ENCODE measurements at regions not wholly inside any gene's neighbourhood (a gene's known extent, or its start where the extent isn't known, plus 50 kb on each side); places are given as distances from the start of the nearest gene placed in this dataset.

GRCh38 chr10:3509355-3509754, 275.7 kb downstream of the KLF6 start:
- BruUV-seq (replicated peaks) = no TSS peak
- dilution Hi-C loops (cut with MboI; ENCODE audit: extremely low pct_ligation_motif_present, low sequenced_read_pairs) = no loop called here
- CTCF ChIA-PET = no interaction called here
- POLR2A ChIA-PET = no interaction called here
- DNase-seq (ENCODE audit: low read depth, low spot score) (no peak), FAIRE-seq (no peak)
- H3K36me3 ChIP-seq (ENCODE audit: control insufficient read depth in 2 of 2, extremely low read depth in 1 of 2, insufficient read depth in 2 of 2, low read length in 2 of 2) = no peaks in the 10 kb centered on the region
- no peaks in the 10 kb centered on the region for H3K9me3 ChIP-seq (replicated peaks; ENCODE audit: control insufficient read depth, insufficient read depth, low read length)
- no peak overlapping the region for H2AFZ ChIP-seq (ENCODE audit: low read depth, low read length)
- no peak overlapping the region for H3K4me2 ChIP-seq (ENCODE audit: insufficient read depth, low read length)
- H3K27me3 ChIP-seq (ENCODE audit: control insufficient read depth in 2 of 2, insufficient read depth in 2 of 2, low read length in 2 of 2) = no peaks in the 10 kb centered on the region
- intact Hi-C loops (cut with micrococcal nuclease) = no loop called here
- no peaks in the 10 kb centered on the region for H3K79me2 ChIP-seq (ENCODE audit: control insufficient read depth, insufficient read depth, low read length)
- no peaks in the 10 kb centered on the region for H4K20me1 ChIP-seq (replicated peaks; ENCODE audit: control insufficient read depth, extremely low read depth, insufficient read depth, low read length)
- TF ChIP-seq CTCF (IDR thresholded peaks at IDR 0.05; ENCODE audit: extremely low read depth in 1 of 2, insufficient read depth in 1 of 2, low read depth in 1 of 2, low read length in 2 of 2) (no peak), GATA2 (IDR thresholded peaks at IDR 0.05; ENCODE audit: insufficient read depth, insufficient read length, low read depth, low read length) (no peak), FOS (IDR thresholded peaks at IDR 0.05; ENCODE audit: borderline replicate concordance, insufficient read depth, low read length) (no peak), POLR2A (IDR thresholded peaks at IDR 0.05; ENCODE audit: low read depth, low read length) (no peak), MAX (IDR thresholded peaks at IDR 0.05; ENCODE audit: insufficient read depth, insufficient read length) (no peak)
- H3K9ac ChIP-seq (replicated peaks; ENCODE audit: extremely low read depth, insufficient read depth, low read length) = no peak overlapping the region
- no peak overlapping the region for H3K4me3 ChIP-seq (replicated peaks in 1 of 3; ENCODE audit: insufficient read depth in 1 of 3, low read depth in 1 of 3, low read length in 3 of 3)
- no peaks in the 10 kb centered on the region for H3K4me1 ChIP-seq (ENCODE audit: control insufficient read depth, extremely low read depth, insufficient read depth, low read length)
- H3K27ac ChIP-seq (ENCODE audit: insufficient read depth, low read depth, low read length) = no peak overlapping the region
- no peaks in the 10 kb centered on the region for H3K9me1 ChIP-seq (replicated peaks; ENCODE audit: control insufficient read depth, extremely low read depth, insufficient read depth, low read length)

- H3K79me2 ChIP-seq (ENCODE audit: control insufficient read depth, insufficient read depth, low read length) = no peaks in the 10 kb centered on the region
- no peak overlapping the region for H2AFZ ChIP-seq (ENCODE audit: low read depth, low read length)
- TF ChIP-seq JUN (IDR thresholded peaks at IDR 0.05; ENCODE audit: borderline replicate concordance, insufficient read depth, insufficient read length, low read depth) (no peak), CTCF (IDR thresholded peaks at IDR 0.05; ENCODE audit: extremely low read depth in 1 of 2, insufficient read depth in 1 of 2, low read depth in 1 of 2, low read length in 2 of 2) (no peak)
- no peak overlapping the region for H3K9ac ChIP-seq (replicated peaks; ENCODE audit: extremely low read depth, insufficient read depth, low read length)
- no peak overlapping the region for H3K4me2 ChIP-seq (ENCODE audit: insufficient read depth, low read length)
- no peaks in the 10 kb centered on the region for H3K9me1 ChIP-seq (replicated peaks; ENCODE audit: control insufficient read depth, extremely low read depth, insufficient read depth, low read length)
- ChIA-PET POLR2A (no interaction called here), CTCF (no interaction called here)
- DNase-seq (ENCODE audit: low read depth, low spot score) (no peak), FAIRE-seq (no peak)
- H3K27me3 ChIP-seq (ENCODE audit: control insufficient read depth in 2 of 2, insufficient read depth in 2 of 2, low read length in 2 of 2) = no peaks in the 10 kb centered on the region
- no peaks in the 10 kb centered on the region for H3K9me3 ChIP-seq (replicated peaks; ENCODE audit: control insufficient read depth, insufficient read depth, low read length)
- H3K4me3 ChIP-seq (replicated peaks in 1 of 3; ENCODE audit: insufficient read depth in 1 of 3, low read depth in 1 of 3, low read length in 3 of 3) = no peak overlapping the region
- BruUV-seq (replicated peaks) = no TSS peak
- dilution Hi-C loops (cut with MboI; ENCODE audit: extremely low pct_ligation_motif_present, low sequenced_read_pairs) (no loop called here), intact Hi-C loops (cut with micrococcal nuclease) (no loop called here)
- H3K27ac ChIP-seq (ENCODE audit: insufficient read depth, low read depth, low read length) = no peak overlapping the region
- H4K20me1 ChIP-seq (replicated peaks; ENCODE audit: control insufficient read depth, extremely low read depth, insufficient read depth, low read length) = no peaks in the 10 kb centered on the region
- H3K4me1 ChIP-seq (ENCODE audit: control insufficient read depth, extremely low read depth, insufficient read depth, low read length) = no peaks in the 10 kb centered on the region
- H3K36me3 ChIP-seq (ENCODE audit: control insufficient read depth in 2 of 2, extremely low read depth in 1 of 2, insufficient read depth in 2 of 2, low read length in 2 of 2) = no peaks in the 10 kb centered on the region
Measured at GRCh38 chr10:3503299-3503698, 281.7 kb downstream of the KLF6 start.
